ENCODE measurements at regions not wholly inside any gene's neighbourhood (a gene's known extent, or its start where the extent isn't known, plus 50 kb on each side); places are given as distances from the start of the nearest gene placed in this dataset.

GRCh38 chr5:125283372-125283771 lies 536.9 kb upstream of the ZNF608 start:
- H3K4me2 ChIP-seq (ENCODE audit: low read depth, low read length, poor library complexity, severe bottlenecking), result no peak overlapping the region
- H3K9ac ChIP-seq (ENCODE audit: low read length), result no peak overlapping the region
- no peaks in the 10 kb centered on the region for H3K36me3 ChIP-seq (ENCODE audit: insufficient read depth, low read length)
- H3K27ac ChIP-seq (ENCODE audit: low read length), result no peak overlapping the region
- H2AFZ ChIP-seq (ENCODE audit: low read length), result no peak overlapping the region
- H3K9me2 ChIP-seq (replicated peaks; ENCODE audit: insufficient read depth, low read length), result 0 out of 2 replicates have a peak, but pooled peaks cover 7% of the 10 kb centered on the region
- no peaks in the 10 kb centered on the region for H3K27me3 ChIP-seq (ENCODE audit: low read length)
- no peak for DNase-seq
- H3K4me3 ChIP-seq (ENCODE audit: low read length), result no peak overlapping the region
- H3K4me1 ChIP-seq (ENCODE audit: low read length), result no peaks in the 10 kb centered on the region
- H4K20me1 ChIP-seq (ENCODE audit: insufficient read depth, low read depth, low read length), result no peaks in the 10 kb centered on the region
- no peaks in the 10 kb centered on the region for H3K9me3 ChIP-seq (ENCODE audit: low read length)
- no peaks in the 10 kb centered on the region for H3K79me2 ChIP-seq (ENCODE audit: low read length)

- H3K36me3 ChIP-seq (ENCODE audit: insufficient read depth, low read length), result no peaks in the 10 kb centered on the region
- H3K4me1 ChIP-seq (ENCODE audit: low read length), result no peaks in the 10 kb centered on the region
- no peaks in the 10 kb centered on the region for H3K79me2 ChIP-seq (ENCODE audit: low read length)
- H3K9ac ChIP-seq (ENCODE audit: low read length), result no peak overlapping the region
- 0 out of 2 replicates have a peak, but pooled peaks cover 7% of the 10 kb centered on the region for H3K9me2 ChIP-seq (replicated peaks; ENCODE audit: insufficient read depth, low read length)
- no peaks in the 10 kb centered on the region for H4K20me1 ChIP-seq (ENCODE audit: insufficient read depth, low read depth, low read length)
- H2AFZ ChIP-seq (ENCODE audit: low read length), result no peak overlapping the region
- DNase-seq, result no peak
- no peaks in the 10 kb centered on the region for H3K9me3 ChIP-seq (ENCODE audit: low read length)
- no peak overlapping the region for H3K27ac ChIP-seq (ENCODE audit: low read length)
- H3K4me2 ChIP-seq (ENCODE audit: low read depth, low read length, poor library complexity, severe bottlenecking), result no peak overlapping the region
- no peak overlapping the region for H3K4me3 ChIP-seq (ENCODE audit: low read length)
- no peaks in the 10 kb centered on the region for H3K27me3 ChIP-seq (ENCODE audit: low read length)
Observed at GRCh38 chr5:125286271-125286670, 539.8 kb upstream of the ZNF608 start.

- H3K79me2 ChIP-seq (ENCODE audit: low read length), result no peaks in the 10 kb centered on the region
- H3K9ac ChIP-seq (ENCODE audit: low read length), result no peak overlapping the region
- no peaks in the 10 kb centered on the region for H3K27me3 ChIP-seq (ENCODE audit: low read length)
- no peak overlapping the region for H3K27ac ChIP-seq (ENCODE audit: low read length)
- no peak for DNase-seq
- 0 out of 2 replicates have a peak, but pooled peaks cover 5% of the 10 kb centered on the region for H3K9me2 ChIP-seq (replicated peaks; ENCODE audit: insufficient read depth, low read length)
- no peak overlapping the region for H3K4me2 ChIP-seq (ENCODE audit: low read depth, low read length, poor library complexity, severe bottlenecking)
- no peak overlapping the region for H2AFZ ChIP-seq (ENCODE audit: low read length)
- H3K4me3 ChIP-seq (ENCODE audit: low read length), result no peak overlapping the region
- H4K20me1 ChIP-seq (ENCODE audit: insufficient read depth, low read depth, low read length), result no peaks in the 10 kb centered on the region
- H3K36me3 ChIP-seq (ENCODE audit: insufficient read depth, low read length), result no peaks in the 10 kb centered on the region
- peaks cover 9% of the 10 kb centered on the region for H3K4me1 ChIP-seq (ENCODE audit: low read length)
- no peaks in the 10 kb centered on the region for H3K9me3 ChIP-seq (ENCODE audit: low read length)
Observed at GRCh38 chr5:125289606-125290005, 543.2 kb upstream of the ZNF608 start.

- no peaks in the 10 kb centered on the region for H3K79me2 ChIP-seq (ENCODE audit: low read length)
- H3K9me3 ChIP-seq (ENCODE audit: low read length), result no peaks in the 10 kb centered on the region
- H3K4me2 ChIP-seq (ENCODE audit: low read depth, low read length, poor library complexity, severe bottlenecking), result no peak overlapping the region
- H3K27ac ChIP-seq (ENCODE audit: low read length), result no peak overlapping the region
- H3K9me2 ChIP-seq (replicated peaks; ENCODE audit: insufficient read depth, low read length), result no peaks in the 10 kb centered on the region
- H4K20me1 ChIP-seq (ENCODE audit: insufficient read depth, low read depth, low read length), result no peaks in the 10 kb centered on the region
- H3K4me3 ChIP-seq (ENCODE audit: low read length), result no peak overlapping the region
- H3K4me1 ChIP-seq (ENCODE audit: low read length), result peaks cover 9% of the 10 kb centered on the region
- no peak overlapping the region for H2AFZ ChIP-seq (ENCODE audit: low read length)
- no peak for DNase-seq
- H3K9ac ChIP-seq (ENCODE audit: low read length), result no peak overlapping the region
- H3K27me3 ChIP-seq (ENCODE audit: low read length), result no peaks in the 10 kb centered on the region
- H3K36me3 ChIP-seq (ENCODE audit: insufficient read depth, low read length), result no peaks in the 10 kb centered on the region
Observed at GRCh38 chr5:125290935-125291334, 544.5 kb upstream of the ZNF608 start.

- no peaks in the 10 kb centered on the region for H3K9me2 ChIP-seq (replicated peaks; ENCODE audit: insufficient read depth, low read length)
- H3K27me3 ChIP-seq (ENCODE audit: low read length), result no peaks in the 10 kb centered on the region
- H3K4me3 ChIP-seq (ENCODE audit: low read length), result no peak overlapping the region
- H2AFZ ChIP-seq (ENCODE audit: low read length), result no peak overlapping the region
- H3K36me3 ChIP-seq (ENCODE audit: insufficient read depth, low read length), result no peaks in the 10 kb centered on the region
- H3K4me2 ChIP-seq (ENCODE audit: low read depth, low read length, poor library complexity, severe bottlenecking), result no peak overlapping the region
- DNase-seq, result no peak
- H4K20me1 ChIP-seq (ENCODE audit: insufficient read depth, low read depth, low read length), result no peaks in the 10 kb centered on the region
- peaks cover 9% of the 10 kb centered on the region for H3K4me1 ChIP-seq (ENCODE audit: low read length)
- H3K27ac ChIP-seq (ENCODE audit: low read length), result no peak overlapping the region
- H3K9ac ChIP-seq (ENCODE audit: low read length), result no peak overlapping the region
- no peaks in the 10 kb centered on the region for H3K79me2 ChIP-seq (ENCODE audit: low read length)
- no peaks in the 10 kb centered on the region for H3K9me3 ChIP-seq (ENCODE audit: low read length)
Observed at GRCh38 chr5:125291447-125291846, 545.0 kb upstream of the ZNF608 start.

- no peaks in the 10 kb centered on the region for H3K36me3 ChIP-seq (ENCODE audit: insufficient read depth, low read length)
- no peak overlapping the region for H3K4me2 ChIP-seq (ENCODE audit: low read depth, low read length, poor library complexity, severe bottlenecking)
- no peak overlapping the region for H3K27ac ChIP-seq (ENCODE audit: low read length)
- no peak overlapping the region for H3K4me3 ChIP-seq (ENCODE audit: low read length)
- no peaks in the 10 kb centered on the region for H3K79me2 ChIP-seq (ENCODE audit: low read length)
- H4K20me1 ChIP-seq (ENCODE audit: insufficient read depth, low read depth, low read length), result no peaks in the 10 kb centered on the region
- peaks cover 9% of the 10 kb centered on the region for H3K4me1 ChIP-seq (ENCODE audit: low read length)
- H3K9me2 ChIP-seq (replicated peaks; ENCODE audit: insufficient read depth, low read length), result no peaks in the 10 kb centered on the region
- no peaks in the 10 kb centered on the region for H3K27me3 ChIP-seq (ENCODE audit: low read length)
- no peak overlapping the region for H2AFZ ChIP-seq (ENCODE audit: low read length)
- DNase-seq, result no peak
- H3K9me3 ChIP-seq (ENCODE audit: low read length), result no peaks in the 10 kb centered on the region
- H3K9ac ChIP-seq (ENCODE audit: low read length), result no peak overlapping the region
Observed at GRCh38 chr5:125293223-125293622, 546.8 kb upstream of the ZNF608 start.

- no peak overlapping the region for H3K4me3 ChIP-seq (ENCODE audit: low read length)
- H3K27me3 ChIP-seq (ENCODE audit: low read length), result no peaks in the 10 kb centered on the region
- no peak overlapping the region for H3K27ac ChIP-seq (ENCODE audit: low read length)
- no peaks in the 10 kb centered on the region for H3K36me3 ChIP-seq (ENCODE audit: insufficient read depth, low read length)
- no peak overlapping the region for H3K9ac ChIP-seq (ENCODE audit: low read length)
- H3K9me2 ChIP-seq (replicated peaks; ENCODE audit: insufficient read depth, low read length), result no peaks in the 10 kb centered on the region
- no peak for DNase-seq
- H4K20me1 ChIP-seq (ENCODE audit: insufficient read depth, low read depth, low read length), result no peaks in the 10 kb centered on the region
- no peaks in the 10 kb centered on the region for H3K9me3 ChIP-seq (ENCODE audit: low read length)
- H3K4me1 ChIP-seq (ENCODE audit: low read length), result peaks cover 9% of the 10 kb centered on the region
- no peak overlapping the region for H2AFZ ChIP-seq (ENCODE audit: low read length)
- no peaks in the 10 kb centered on the region for H3K79me2 ChIP-seq (ENCODE audit: low read length)
- H3K4me2 ChIP-seq (ENCODE audit: low read depth, low read length, poor library complexity, severe bottlenecking), result no peak overlapping the region
Observed at GRCh38 chr5:125293726-125294125, 547.3 kb upstream of the ZNF608 start.

GRCh38 chr5:125294844-125295243 lies 548.4 kb upstream of the ZNF608 start:
- no peaks in the 10 kb centered on the region for H3K9me2 ChIP-seq (replicated peaks; ENCODE audit: insufficient read depth, low read length)
- H3K4me3 ChIP-seq (ENCODE audit: low read length), result no peak overlapping the region
- no peaks in the 10 kb centered on the region for H3K79me2 ChIP-seq (ENCODE audit: low read length)

GRCh38 chr5:125295405-125295872 lies 549.0 kb upstream of the ZNF608 start:
- Histone ChIP-seq H3K36me3 (ENCODE audit: insufficient read depth, low read length) (no peaks in the 10 kb centered on the region), H3K9me3 (ENCODE audit: low read length) (no peaks in the 10 kb centered on the region), H3K4me1 (ENCODE audit: low read length) (peaks cover 9% of the 10 kb centered on the region), H3K9me2 (replicated peaks; ENCODE audit: insufficient read depth, low read length) (no peaks in the 10 kb centered on the region), H2AFZ (ENCODE audit: low read length) (no peak overlapping the region), H3K27me3 (ENCODE audit: low read length) (no peaks in the 10 kb centered on the region), H3K9ac (ENCODE audit: low read length) (no peak overlapping the region), H4K20me1 (ENCODE audit: insufficient read depth, low read depth, low read length) (no peaks in the 10 kb centered on the region), H3K79me2 (ENCODE audit: low read length) (no peaks in the 10 kb centered on the region), H3K4me3 (ENCODE audit: low read length) (no peak overlapping the region), H3K27ac (ENCODE audit: low read length) (no peak overlapping the region), H3K4me2 (ENCODE audit: low read depth, low read length, poor library complexity, severe bottlenecking) (no peak overlapping the region)
- no peak for DNase-seq

More at GRCh38 chr5:125294844-125295243, 548.4 kb upstream of the ZNF608 start:
- Histone ChIP-seq H3K27me3 (ENCODE audit: low read length) (no peaks in the 10 kb centered on the region), H4K20me1 (ENCODE audit: insufficient read depth, low read depth, low read length) (no peaks in the 10 kb centered on the region), H3K4me2 (ENCODE audit: low read depth, low read length, poor library complexity, severe bottlenecking) (no peak overlapping the region), H3K4me1 (ENCODE audit: low read length) (peaks cover 9% of the 10 kb centered on the region), H3K9me3 (ENCODE audit: low read length) (no peaks in the 10 kb centered on the region), H3K27ac (ENCODE audit: low read length) (no peak overlapping the region), H2AFZ (ENCODE audit: low read length) (no peak overlapping the region), H3K9ac (ENCODE audit: low read length) (no peak overlapping the region), H3K36me3 (ENCODE audit: insufficient read depth, low read length) (no peaks in the 10 kb centered on the region)
- no peak for DNase-seq

Measured in Karpas-422 (cell line).